Testis (tissue), 2 donors: ENCODE measurements at regions not wholly inside any gene's neighbourhood (a gene's known extent, or its start where the extent isn't known, plus 50 kb on each side); places are given as distances from the start of the nearest gene placed in this dataset.

Source experiments
- POLR2A ChIP-seq: fragments of 450-650 bp; IDR thresholded peaks from one replicate; pipeline ENCODE4 v1.6.1; 2017; ENCODE audit warnings: antibody characterized with exemption, mild to moderate bottlenecking, moderate library complexity
- TF ChIP-seq, protein P1 (sequence below), 3 experiments: fragments of 450-650 bp in 2 of 3; fragments of 200-600 bp in 1 of 3; sonication (generic) in 1 of 3; IDR thresholded peaks; one replicate each; pipeline ENCODE4 v1.5.1; 2016 to 2019; ENCODE audit warnings: antibody characterized with exemption in 3 of 3, mild to moderate bottlenecking in 2 of 3, moderate library complexity in 1 of 3

DNA sequence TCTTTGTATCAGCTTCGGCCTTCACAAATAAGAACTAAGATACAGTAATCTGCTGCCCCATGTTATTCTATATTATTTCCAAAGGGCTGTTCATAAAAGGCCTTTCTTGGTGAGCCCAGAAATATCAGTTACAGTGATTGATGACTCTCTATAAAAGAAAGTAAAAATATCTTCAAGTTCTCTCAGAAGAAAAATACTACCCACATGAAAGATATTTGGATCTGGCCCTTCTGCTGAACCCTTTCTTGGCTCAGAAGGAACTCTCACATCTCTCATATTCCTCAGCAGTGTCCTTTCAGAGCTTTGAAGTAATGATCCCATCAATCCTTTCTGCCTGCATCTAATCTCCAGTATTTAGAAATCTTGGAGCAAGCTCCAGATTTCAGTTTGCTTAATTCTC, 76.3 kb upstream of the SLITRK1 start:
- no peak for TF ChIP-seq POLR2A
- TF ChIP-seq, protein P1, sequence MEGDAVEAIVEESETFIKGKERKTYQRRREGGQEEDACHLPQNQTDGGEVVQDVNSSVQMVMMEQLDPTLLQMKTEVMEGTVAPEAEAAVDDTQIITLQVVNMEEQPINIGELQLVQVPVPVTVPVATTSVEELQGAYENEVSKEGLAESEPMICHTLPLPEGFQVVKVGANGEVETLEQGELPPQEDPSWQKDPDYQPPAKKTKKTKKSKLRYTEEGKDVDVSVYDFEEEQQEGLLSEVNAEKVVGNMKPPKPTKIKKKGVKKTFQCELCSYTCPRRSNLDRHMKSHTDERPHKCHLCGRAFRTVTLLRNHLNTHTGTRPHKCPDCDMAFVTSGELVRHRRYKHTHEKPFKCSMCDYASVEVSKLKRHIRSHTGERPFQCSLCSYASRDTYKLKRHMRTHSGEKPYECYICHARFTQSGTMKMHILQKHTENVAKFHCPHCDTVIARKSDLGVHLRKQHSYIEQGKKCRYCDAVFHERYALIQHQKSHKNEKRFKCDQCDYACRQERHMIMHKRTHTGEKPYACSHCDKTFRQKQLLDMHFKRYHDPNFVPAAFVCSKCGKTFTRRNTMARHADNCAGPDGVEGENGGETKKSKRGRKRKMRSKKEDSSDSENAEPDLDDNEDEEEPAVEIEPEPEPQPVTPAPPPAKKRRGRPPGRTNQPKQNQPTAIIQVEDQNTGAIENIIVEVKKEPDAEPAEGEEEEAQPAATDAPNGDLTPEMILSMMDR (IDR thresholded peaks at IDR 0.05): no peak
